Lower lobe of right lung (tissue), 2 donors: ENCODE measurements at regions not wholly inside any gene's neighbourhood (a gene's known extent, or its start where the extent isn't known, plus 50 kb on each side); places are given as distances from the start of the nearest gene placed in this dataset.
"Not testable (repeated sequence)": the region's sequence is repeated elsewhere in the genome, so short reads cannot be mapped to it uniquely, and the experiment has no call there.

Experiments used
- ATAC-seq, 2 donors: fragments of 200-7000 bp; cut with Tn5 transposase; one replicate each; pipeline ENCODE4 v1.9.1; 2020 to 2022; ENCODE audit warnings: mild to moderate bottlenecking in 2 of 2, moderate library complexity in 2 of 2
- DNase-seq: peaks from one replicate; pipeline ENCODE4 v3.0.0-alpha.2; 2020
- H3K27ac ChIP-seq: fragments of 200-600 bp; one replicate; pipeline ENCODE4 v1.8.0; 2022
- H3K27me3 ChIP-seq: fragments of 200-600 bp; one replicate; pipeline ENCODE4 v1.8.0; 2022; ENCODE audit warnings: low read depth
- H3K36me3 ChIP-seq: fragments of 200-600 bp; one replicate; pipeline ENCODE4 v1.8.0; 2022; ENCODE audit warnings: mild to moderate bottlenecking
- H3K4me1 ChIP-seq: fragments of 200-600 bp; one replicate; pipeline ENCODE4 v1.8.0; 2022
- H3K4me3 ChIP-seq: fragments of 200-600 bp; one replicate; pipeline ENCODE4 v1.8.0; 2022; ENCODE audit warnings: mild to moderate bottlenecking
- H3K9me3 ChIP-seq: fragments of 200-600 bp; one replicate; pipeline ENCODE4 v1.8.0; 2022
- CTCF ChIP-seq: fragments of 200-600 bp; IDR thresholded peaks from one replicate; pipeline ENCODE4 v1.8.0; 2022; ENCODE audit warnings: antibody characterized with exemption, mild to moderate bottlenecking
- intact Hi-C: fragments of 100-400 bp; cut with DNase I; formaldehyde crosslinking; loops from one replicate; pipeline ENCODE4 v1.11.0; 2022
- donor health status: DM: no; HTN: yes; CAD: no; lungs with severe emphysema.

GRCh38 chr10:51014680-51015389, 59.5 kb upstream of the PRKG1 start:
- Histone ChIP-seq H3K27me3 (no peaks in the 10 kb centered on the region), H3K4me1 (no peaks in the 10 kb centered on the region), H3K4me3 (no peak overlapping the region), H3K9me3 (no peaks in the 10 kb centered on the region), H3K27ac (no peak overlapping the region), H3K36me3 (no peaks in the 10 kb centered on the region)
- no peak for TF ChIP-seq CTCF
- no peak for DNase-seq
- intact Hi-C loops, result no loop called here
- no peak for ATAC-seq

GRCh38 chr10:51015390-51015754, 58.9 kb upstream of the PRKG1 start:
- H3K27me3 ChIP-seq, H3K36me3 ChIP-seq, H3K9me3 ChIP-seq, H3K27ac ChIP-seq, ATAC-seq, H3K4me1 ChIP-seq, DNase-seq, H3K4me3 ChIP-seq, intact Hi-C loops: not testable (repeated sequence)

GRCh38 chr10:51020200-51020599, 54.1 kb upstream of the PRKG1 start:
- DNase-seq (no peak), ATAC-seq (no peak)
- intact Hi-C loops, result no loop called here
- no peak for TF ChIP-seq CTCF
- Histone ChIP-seq H3K27ac (peak overlapping the region; percentile 9), H3K9me3 (no peaks in the 10 kb centered on the region), H3K4me3 (no peak overlapping the region), H3K4me1 (no peaks in the 10 kb centered on the region), H3K27me3 (no peaks in the 10 kb centered on the region), H3K36me3 (no peaks in the 10 kb centered on the region)

GRCh38 chr10:51022933-51023585, 51.2 kb upstream of the PRKG1 start:
- H3K27ac ChIP-seq, result peak overlapping the region; percentile 37
- H3K9me3 ChIP-seq, result no peaks in the 10 kb centered on the region
- no peak for DNase-seq

GRCh38 chr10:51023636-51024035, 50.7 kb upstream of the PRKG1 start:
- H3K4me1 ChIP-seq, result no peaks in the 10 kb centered on the region
- intact Hi-C loops, result no loop called here
- H3K27ac ChIP-seq, result no peak overlapping the region
- ATAC-seq, result no peak
- H3K9me3 ChIP-seq, result no peaks in the 10 kb centered on the region
- no peak for TF ChIP-seq CTCF
- no peaks in the 10 kb centered on the region for H3K36me3 ChIP-seq
- no peak for DNase-seq
- no peak overlapping the region for H3K4me3 ChIP-seq
- H3K27me3 ChIP-seq, result no peaks in the 10 kb centered on the region

More at GRCh38 chr10:51022933-51023585, 51.2 kb upstream of the PRKG1 start:
- no peak overlapping the region for H3K4me3 ChIP-seq
- ATAC-seq, result no peak
- H3K27me3 ChIP-seq, result no peaks in the 10 kb centered on the region
- intact Hi-C loops, result no loop called here
- no peak for TF ChIP-seq CTCF
- no peaks in the 10 kb centered on the region for H3K4me1 ChIP-seq
- H3K36me3 ChIP-seq, result no peaks in the 10 kb centered on the region
